Left colon (tissue), 2 donors: ENCODE measurements at regions not wholly inside any gene's neighbourhood (a gene's known extent, or its start where the extent isn't known, plus 50 kb on each side); places are given as distances from the start of the nearest gene placed in this dataset.
"Not testable (repeated sequence)": the region's sequence is repeated elsewhere in the genome, so short reads cannot be mapped to it uniquely, and the experiment has no call there.

Experiments used
- ATAC-seq: fragments of 200-7000 bp; cut with Tn5 transposase; one replicate; pipeline ENCODE4 v1.9.1; 2020; ENCODE audit warnings: mild to moderate bottlenecking, moderate library complexity
- DNase-seq, 2 donors: peaks; one replicate each; pipeline ENCODE4 v3.0.0-alpha.2; 2020
- intact Hi-C, 2 donors: fragments of 100-400 bp; cut with DNase I in 1 of 2; cut with micrococcal nuclease in 1 of 2; formaldehyde crosslinking; loops; one replicate each; pipeline versions ENCODE4 v1.11.2 to v1.14.0; 2022; cut with DNase I, micrococcal nuclease
- donor health status: DM: no; HTN: no; CAD: no.
- donor health status: DM: yes; HTN: yes; CAD: no.

DNA sequence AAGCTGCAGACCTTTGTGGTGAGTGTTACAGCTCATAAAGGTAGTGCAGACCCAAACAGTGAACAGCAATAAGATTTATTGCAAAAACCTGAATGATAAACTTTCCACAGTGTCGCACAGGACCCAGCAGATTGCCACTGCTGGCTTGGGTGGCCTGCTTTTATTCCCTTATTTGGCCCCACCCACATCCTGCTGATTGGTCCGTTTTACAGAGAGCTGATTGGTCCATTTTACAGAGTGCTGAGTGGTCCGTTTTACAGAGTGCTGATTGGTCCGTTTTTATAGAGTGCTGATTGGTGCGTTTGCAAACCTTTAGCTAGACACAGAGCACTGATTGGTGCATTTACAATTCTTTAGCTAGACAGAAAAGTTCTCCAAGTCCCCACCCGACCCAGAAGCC lies 127.7 kb upstream of the UBE3A start:
- ATAC-seq, DNase-seq, intact Hi-C loops: not testable (repeated sequence)

GRCh38 chr15:25565470-25566264 lies 126.8 kb upstream of the UBE3A start:
- intact Hi-C loops: no loop called here
- no peak for DNase-seq
- no peak for ATAC-seq

DNA sequence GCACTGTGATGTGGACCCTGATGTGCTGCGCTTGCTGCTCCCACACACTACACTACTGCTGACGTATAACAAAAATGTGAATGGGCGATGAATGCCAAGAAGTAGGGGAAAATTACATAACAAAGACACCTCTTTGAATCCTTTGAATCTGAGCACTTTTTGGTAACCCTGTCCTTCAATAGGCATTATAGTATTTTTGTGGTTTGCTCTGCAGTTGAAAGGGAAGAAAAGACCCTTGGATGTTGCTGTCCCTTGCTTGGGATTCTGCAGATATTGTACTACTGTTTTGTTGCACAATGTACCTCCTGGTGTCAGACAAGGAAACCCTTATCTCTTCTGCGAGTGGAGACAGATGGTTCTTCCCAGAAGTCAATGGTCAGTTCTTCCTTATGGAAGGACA lies 124.8 kb upstream of the UBE3A start:
- DNase-seq: no peak
- ATAC-seq: no peak
- intact Hi-C loops: no loop called here

DNA sequence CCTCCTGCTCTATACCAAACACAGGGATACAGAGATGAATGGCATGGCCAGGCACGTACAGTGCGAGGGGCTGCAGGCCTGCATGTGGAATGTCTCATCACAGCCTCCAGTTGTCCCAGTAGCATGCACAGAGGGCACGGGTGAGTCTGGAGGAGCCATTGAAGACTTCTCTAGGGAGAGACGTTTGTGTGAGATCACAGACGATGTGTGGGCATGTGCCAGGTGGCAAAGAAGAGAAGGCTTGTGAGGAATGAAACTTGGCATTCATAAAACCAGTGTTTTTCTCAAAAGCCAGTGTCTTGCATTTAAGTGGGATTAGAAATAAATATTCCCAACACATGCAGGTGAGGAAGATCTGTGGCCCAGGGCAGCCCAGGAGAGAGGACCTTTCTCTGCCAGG lies 119.1 kb upstream of the UBE3A start:
- ATAC-seq: no peak
- intact Hi-C loops: no loop called here

DNA sequence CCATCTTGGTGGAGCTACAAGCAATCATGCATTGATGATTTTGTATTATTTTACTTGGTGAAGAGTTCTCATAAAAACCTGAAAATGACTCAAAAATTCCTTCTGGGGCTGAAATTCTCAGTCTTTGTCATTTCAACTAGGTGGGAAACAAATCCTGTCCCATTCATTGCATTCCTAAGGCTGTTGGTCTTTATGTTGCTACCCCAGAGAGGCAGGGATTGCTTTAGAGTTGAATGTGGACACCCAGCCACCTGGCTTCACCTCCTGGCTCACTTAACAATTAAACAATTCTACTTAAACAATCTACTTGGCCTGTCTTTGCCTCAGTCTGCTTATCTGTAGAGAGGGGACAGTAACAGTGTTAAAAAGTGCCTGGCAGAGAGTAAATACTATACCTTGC lies 117.3 kb upstream of the UBE3A start:
- intact Hi-C loops: no loop called here
- DNase-seq: no peak
- ATAC-seq: no peak

More for the DNA sequence above, 119.1 kb upstream of the UBE3A start:
- no peak for DNase-seq

- DNase-seq (no peak), ATAC-seq (no peak)
- intact Hi-C loops: no loop called here
Measured at GRCh38 chr15:25554640-25555039, 115.8 kb upstream of the UBE3A start.

DNA sequence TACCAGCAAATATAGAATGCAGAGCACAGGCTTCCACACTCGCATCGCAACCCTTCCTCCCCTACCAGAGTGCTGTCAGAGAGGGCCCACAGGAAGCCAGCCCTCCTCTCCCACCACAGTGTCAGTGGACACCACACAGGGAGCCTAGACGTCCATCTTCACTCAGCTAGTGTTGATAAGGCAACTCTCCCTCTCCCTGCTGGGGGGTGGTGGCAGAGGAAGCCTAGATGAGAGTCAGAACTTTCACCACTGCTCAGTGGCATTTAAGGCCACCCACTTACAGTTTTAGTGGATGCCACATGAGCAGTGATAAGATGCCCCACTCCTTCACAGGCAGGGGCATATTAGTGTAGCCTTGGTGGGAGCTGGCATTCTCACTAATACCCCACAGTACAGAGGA lies 109.8 kb upstream of the UBE3A start:
- ATAC-seq (no peak), DNase-seq (no peak)
- intact Hi-C loops: no loop called here

- DNase-seq: no peak
- ATAC-seq: no peak
- intact Hi-C loops: no loop called here
Measured at GRCh38 chr15:25545889-25546288, 107.1 kb upstream of the UBE3A start.

- DNase-seq: no peak
- no peak for ATAC-seq
- intact Hi-C loops: no loop called here
Measured at GRCh38 chr15:25545017-25545416, 106.2 kb upstream of the UBE3A start.

GRCh38 chr15:25544076-25544475 lies 105.3 kb upstream of the UBE3A start:
- ATAC-seq (no peak), DNase-seq (no peak)
- intact Hi-C loops: no loop called here

GRCh38 chr15:25543196-25543595 lies 104.4 kb upstream of the UBE3A start:
- DNase-seq (peak; percentile 26 to 38), ATAC-seq (no peak)
- intact Hi-C loops: no loop called here

DNA sequence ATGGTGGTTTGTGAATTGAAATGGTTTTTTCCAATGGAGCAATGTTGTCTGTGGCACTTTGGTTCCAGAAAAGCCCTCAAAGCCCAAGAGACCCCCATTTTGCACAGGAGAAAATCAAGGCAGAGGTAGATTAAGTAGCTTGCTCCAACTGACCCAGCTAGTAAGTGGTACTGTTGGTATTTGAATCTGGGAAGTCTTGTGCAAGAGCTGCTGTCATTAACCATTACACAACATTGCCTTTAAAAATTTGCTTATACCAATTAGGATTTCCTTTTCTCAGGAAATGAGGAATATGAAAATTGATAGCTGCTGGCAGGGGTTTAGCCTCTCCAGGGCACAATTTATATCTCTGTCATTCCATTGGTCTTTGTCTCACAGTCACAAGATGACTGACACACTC lies 102.4 kb upstream of the UBE3A start:
- DNase-seq (no peak), ATAC-seq (no peak)
- intact Hi-C loops: no loop called here

- intact Hi-C loops: no loop called here
- no peak for DNase-seq
- no peak for ATAC-seq
Measured at GRCh38 chr15:25536801-25537611, 98.2 kb upstream of the UBE3A start.

DNA sequence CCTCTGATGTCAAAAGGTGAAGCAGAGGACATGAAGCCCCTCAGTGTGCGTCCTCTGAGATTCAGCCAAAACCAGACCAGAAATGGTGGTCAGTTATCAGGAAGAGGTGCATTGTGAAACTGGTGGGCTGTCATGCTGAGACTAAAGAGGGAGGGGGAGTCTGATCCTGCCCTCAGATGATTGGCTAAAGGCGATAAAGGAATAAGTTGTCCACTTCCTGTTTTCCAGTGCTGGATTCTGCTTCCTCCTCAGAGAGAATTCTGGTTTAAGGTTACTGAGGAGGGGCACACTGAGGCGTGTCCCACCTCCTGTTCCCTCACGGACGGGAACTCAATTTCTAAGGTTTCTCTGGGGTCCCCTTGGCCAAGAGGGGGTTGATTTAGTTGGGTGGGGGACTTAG lies 97.0 kb upstream of the UBE3A start:
- no peak for DNase-seq
- intact Hi-C loops: no loop called here
- no peak for ATAC-seq

- intact Hi-C loops: no loop called here
Measured at GRCh38 chr15:25534293-25534692, 95.5 kb upstream of the UBE3A start.

DNA sequence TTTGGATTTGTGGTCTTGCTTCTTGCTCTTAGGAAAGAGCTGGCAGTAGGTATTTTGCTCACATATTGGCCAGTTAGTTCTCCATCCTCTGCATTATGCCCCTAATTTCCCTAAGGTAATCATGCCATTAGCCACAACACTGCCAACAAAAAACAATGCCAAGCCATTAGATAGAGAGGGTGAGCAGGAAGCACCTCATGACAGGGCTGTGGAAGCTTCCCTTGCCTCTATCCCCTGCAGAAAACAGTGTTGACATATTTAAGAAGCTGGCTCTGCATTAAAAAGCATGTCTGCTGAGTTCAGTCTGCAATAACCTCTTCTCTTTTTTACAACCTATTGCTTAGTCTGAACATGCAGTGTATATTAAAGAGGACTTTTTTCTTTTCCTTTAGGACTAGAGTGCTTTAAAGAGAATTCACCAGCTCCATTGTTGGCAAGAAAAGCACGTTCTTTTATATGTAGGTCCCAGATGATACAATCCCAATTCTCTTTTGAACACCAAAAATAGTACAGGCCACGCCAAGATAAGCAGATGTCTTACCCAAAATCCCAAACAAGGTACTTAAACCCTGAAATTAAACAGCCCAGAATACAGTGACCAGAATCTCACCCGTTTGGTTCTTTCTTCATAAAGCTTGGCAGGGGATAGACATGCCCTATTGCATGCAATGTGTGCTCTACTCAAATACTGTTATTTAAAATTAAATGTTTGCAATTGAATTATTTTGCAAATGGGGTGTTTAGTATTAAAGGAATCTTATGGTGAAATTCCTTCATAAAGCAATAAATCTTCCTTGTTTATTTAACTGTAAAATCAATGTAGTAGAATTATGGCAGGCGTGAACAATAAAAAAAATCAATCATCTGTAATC lies 93.7 kb upstream of the UBE3A start:
- no peak for ATAC-seq
- intact Hi-C loops: no loop called here
- no peak for DNase-seq

More at GRCh38 chr15:25534293-25534692, 95.5 kb upstream of the UBE3A start:
- ATAC-seq (no peak), DNase-seq (no peak)

DNA sequence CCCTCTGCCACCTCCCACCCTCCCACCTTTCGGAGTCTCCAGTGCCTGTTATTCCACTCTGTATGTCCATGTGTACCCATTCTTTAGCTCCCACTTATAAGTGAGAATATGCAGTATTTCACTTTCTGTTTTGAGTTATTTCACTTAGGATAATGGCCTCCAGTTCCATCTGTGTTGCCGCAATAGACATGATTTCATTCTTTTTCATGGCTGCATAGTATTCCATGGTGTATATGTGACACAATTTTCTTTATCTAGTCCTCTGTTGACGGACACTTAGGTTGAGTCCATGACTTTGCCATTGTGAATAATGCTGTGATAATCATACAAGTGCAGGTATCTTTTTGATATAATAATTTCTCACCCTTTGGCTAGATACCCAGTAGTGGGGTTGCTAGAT lies 91.0 kb upstream of the UBE3A start:
- ATAC-seq (no peak), DNase-seq (no peak)
- intact Hi-C loops: no loop called here

- DNase-seq (no peak), ATAC-seq (no peak)
- intact Hi-C loops: no loop called here
Measured at GRCh38 chr15:25527118-25527517, 88.3 kb upstream of the UBE3A start.

- ATAC-seq: no peak
- intact Hi-C loops: no loop called here
- no peak for DNase-seq
Measured at GRCh38 chr15:25525741-25526140, 86.9 kb upstream of the UBE3A start.
